GM18867 (cell line): ENCODE measurements at regions not wholly inside any gene's neighbourhood (a gene's known extent, or its start where the extent isn't known, plus 50 kb on each side); places are given as distances from the start of the nearest gene placed in this dataset.

ENCODE experiments used
- ATAC-seq: cut with Tn5 transposase; IDR thresholded peaks from one replicate; pipeline ENCODE4 v1.9.1; 2021; ENCODE audit warnings: mild to moderate bottlenecking, moderate library complexity; ENCODE audit not compliant: unreplicated experiment

DNA sequence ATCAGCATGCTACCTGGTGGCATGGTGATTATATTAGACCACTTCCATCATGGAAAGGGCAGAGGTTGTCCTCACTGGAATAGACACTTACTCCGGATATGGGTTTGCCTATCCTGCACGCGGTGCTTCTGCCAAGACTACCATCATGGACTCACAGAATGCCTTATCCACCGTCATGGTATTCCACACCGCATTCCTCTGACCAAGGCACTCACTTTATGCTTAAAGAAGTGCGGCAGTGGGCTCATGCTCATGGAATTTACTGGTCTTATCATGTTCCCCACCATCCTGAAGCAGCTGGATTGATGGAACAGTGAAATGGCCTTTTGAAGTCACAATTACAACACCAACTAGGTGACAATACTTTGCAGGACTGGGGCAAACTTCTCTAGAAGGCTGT is 109.2 kb upstream of the DRD2 start:
- ATAC-seq, result no peak

- ATAC-seq, result no peak
Measured at GRCh38 chr11:113581713-113582112, 106.5 kb upstream of the DRD2 start.

DNA sequence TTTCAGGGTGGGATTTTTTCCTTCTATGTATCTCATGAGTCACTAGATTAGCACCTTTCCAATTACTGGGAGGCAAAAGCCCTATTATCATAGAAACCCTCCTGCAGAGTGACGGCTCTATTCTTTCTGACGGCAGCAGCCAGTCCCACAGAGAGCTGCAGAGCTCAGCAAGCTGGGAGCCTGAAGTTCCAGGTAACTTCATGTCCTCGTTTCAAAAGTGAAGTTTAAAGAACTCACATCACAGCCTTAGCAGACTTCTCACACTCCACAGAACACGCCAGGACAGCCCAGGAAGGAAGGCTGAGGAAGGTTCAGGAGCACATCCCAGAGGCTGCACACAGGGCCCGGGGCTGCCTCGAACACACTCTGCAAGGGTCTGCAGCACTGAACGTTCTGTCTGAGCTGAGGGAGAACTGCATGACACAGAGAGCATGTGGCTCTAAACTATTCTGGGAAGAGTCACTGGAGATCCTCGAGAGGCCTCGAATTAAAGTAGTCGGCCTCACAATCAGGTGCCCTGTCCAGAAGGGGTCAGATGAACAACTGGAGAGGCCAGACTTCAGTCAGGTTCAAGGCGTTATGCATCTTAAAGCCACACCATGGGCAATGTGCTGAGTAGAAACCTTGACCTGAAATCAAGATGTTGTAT is 104.2 kb upstream of the DRD2 start:
- ATAC-seq, result no peak

DNA sequence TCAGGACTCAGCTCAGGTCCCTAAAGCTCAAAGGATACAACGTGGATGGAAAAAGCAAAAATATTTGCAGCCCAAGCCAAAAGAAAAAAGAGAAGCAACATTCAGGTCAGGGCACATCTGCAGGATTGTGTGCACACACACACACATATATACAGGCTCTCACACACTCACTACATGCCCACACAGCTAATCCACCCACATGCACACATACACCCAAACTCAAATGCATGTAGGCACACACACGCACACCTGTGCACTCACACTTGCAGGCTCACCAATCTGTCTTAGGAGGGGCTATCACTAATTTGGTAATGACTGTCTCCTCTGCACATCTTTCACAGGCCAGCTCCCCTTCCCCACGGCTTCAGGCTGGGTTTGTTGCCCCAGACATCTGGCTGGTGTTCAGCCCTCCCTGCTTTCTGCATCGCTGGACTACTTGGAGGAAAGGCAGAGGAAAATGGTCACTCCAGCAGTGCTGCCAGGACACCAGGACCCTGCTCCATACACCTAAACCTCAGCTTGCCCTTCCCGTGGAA is 103.6 kb upstream of the DRD2 start:
- no peak for ATAC-seq

DNA sequence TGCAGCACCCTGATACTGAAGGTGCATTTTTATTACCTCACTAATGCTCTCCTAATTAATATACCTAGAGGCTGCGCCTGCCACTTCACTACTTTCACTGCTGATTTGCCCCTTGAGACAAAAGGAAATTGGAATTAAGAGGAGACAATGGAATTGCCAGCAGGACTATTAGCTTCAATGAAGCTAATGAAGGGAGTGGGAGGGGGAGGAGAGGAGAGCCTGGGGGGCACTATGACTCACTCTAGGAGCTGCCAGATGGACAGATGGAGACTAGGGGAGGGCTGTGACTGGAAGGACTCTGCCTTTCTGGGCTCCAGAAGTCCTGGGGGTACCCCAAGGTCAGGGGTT is 102.8 kb upstream of the DRD2 start:
- ATAC-seq, result no peak

- ATAC-seq, result no peak
Measured at GRCh38 chr11:113577356-113578032, 102.3 kb upstream of the DRD2 start.

DNA sequence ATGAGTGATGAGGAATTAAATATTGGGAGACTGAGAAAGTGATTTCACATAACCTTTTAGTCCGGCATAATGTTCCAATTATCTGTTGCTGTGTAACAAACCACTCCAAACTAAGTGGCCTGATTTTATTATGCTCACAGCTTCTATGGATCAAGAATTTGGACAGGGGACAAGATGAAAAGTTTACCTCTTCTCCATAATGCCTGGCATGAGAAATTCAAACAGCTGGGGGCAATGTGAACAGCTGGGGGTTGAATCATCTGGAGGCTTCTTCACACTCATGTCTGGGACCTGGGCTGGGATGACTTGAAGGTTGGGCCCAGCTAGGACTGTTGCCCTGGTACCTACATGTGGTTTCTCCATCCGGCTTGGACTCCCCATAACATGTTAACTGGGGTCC is 99.4 kb upstream of the DRD2 start:
- no peak for ATAC-seq

- ATAC-seq, result no peak
Measured at GRCh38 chr11:113574171-113574570, 99.0 kb upstream of the DRD2 start.

DNA sequence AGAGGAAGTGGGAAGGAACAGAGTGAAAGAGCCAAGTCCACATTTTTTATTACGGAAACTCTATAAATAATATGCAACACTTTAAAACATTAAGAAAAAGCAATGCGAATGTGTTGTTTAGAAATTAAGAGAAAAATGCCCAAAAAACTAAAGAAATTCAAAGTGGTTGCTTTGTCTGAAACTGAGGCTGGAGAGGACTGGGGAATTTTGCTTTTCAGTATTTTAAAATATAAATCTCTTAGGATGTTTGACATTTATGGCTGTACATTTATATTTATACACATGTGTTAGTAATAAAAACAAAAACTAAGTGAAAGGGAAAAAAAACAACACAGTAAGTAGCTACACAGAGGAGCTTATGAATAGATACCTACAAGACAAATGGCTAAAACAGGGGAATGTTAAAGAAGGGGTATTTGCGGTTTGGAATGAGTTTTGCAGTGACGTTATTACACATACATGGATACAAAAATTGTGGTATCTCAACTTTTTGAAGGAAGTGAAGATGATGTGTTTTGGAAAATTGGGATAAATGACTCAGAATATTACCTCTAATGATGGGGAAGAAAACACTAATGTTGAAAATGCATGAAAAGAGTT is 97.0 kb upstream of the DRD2 start:
- no peak for ATAC-seq

DNA sequence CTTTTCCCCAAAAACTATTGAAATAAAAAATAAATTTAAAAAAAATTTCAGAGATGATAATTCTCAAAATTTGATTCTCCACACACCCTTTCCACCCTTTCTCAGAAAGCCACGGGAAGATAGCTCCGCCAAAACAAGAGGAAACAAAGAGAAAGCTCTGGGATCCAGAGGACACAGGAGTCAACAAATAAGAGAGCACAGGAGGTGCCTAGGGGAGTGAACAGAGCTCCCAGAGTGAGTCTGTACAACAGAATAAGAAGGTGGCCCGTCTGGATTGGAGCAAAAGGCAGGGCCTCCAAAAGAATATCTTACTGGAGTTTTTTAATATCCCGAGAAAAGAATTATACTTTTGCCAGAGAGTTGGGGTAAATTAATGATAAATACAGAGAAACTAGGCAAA is 96.3 kb upstream of the DRD2 start:
- no peak for ATAC-seq

DNA sequence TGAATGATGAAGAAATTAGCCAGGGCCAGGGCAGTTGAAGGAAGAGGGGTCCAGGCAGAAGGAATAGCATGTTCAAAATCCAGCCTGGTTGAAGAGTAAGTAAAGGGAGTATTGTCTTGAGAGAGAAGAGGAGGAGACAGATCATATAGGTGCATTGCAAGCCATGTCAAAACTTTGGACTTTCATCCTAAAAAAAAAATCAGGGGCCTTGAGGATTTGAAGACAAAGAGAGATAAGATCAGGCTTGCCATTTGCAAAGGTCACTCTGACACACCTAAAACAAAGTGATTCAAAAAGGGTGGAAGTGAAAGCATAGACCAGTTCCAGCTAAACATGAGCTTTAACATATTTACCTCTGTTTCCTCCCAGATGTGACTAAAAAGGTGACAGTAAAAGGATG is 95.7 kb upstream of the DRD2 start:
- no peak for ATAC-seq

GRCh38 chr11:113569391-113569790 is 94.2 kb upstream of the DRD2 start:
- no peak for ATAC-seq

DNA sequence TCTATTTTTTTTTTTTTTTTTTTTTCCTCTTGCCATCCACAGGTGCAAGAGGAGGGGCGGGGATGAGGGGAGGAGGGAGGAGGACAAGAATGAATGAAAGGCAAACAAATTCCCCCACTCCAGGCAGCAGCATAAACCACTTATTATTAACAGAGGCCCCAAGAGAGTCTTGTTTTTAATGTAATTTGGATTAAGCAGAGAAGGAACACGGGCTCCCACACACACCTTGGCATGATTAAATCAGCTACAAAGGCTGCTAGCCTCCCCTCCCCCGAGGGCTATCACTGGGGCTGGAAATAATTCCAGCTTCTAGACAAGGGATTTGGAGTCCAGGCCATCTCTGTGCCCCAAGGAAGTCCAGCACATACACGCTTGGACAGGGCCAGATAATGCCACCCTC is 93.4 kb upstream of the DRD2 start:
- no peak for ATAC-seq

GRCh38 chr11:113567867-113568544 is 92.8 kb upstream of the DRD2 start:
- no peak for ATAC-seq

GRCh38 chr11:113567097-113567496 is 91.9 kb upstream of the DRD2 start:
- ATAC-seq, result no peak

DNA sequence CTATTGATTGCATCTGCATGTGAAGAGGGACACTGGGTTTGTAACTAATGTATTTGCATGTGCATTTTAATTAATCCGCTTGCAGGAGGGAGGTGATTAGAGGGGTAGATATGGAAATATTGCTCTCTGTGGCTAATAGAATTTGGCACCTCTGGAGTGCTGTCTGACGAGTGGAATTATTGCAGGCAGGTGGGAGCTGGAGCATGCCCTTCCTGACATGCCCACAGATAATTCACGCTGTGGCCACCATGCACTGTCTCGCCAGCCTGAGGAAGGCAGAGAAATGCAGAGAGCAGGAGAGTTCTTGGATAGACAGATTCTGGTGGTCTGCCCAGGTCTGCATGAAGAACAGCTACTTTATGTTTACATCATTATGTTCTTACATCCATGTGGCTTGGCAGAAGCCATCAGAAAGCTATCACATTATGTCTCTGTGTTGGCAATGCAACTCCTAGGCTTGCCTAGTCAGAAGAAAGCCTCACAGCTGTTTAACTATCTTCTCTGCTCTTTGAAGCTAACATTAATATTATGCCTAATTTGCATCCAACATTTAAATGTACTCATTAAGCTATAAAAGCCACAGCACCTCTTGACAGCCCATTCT is 89.4 kb upstream of the DRD2 start:
- no peak for ATAC-seq

- no peak for ATAC-seq
Measured at GRCh38 chr11:113563766-113564526, 88.7 kb upstream of the DRD2 start.

DNA sequence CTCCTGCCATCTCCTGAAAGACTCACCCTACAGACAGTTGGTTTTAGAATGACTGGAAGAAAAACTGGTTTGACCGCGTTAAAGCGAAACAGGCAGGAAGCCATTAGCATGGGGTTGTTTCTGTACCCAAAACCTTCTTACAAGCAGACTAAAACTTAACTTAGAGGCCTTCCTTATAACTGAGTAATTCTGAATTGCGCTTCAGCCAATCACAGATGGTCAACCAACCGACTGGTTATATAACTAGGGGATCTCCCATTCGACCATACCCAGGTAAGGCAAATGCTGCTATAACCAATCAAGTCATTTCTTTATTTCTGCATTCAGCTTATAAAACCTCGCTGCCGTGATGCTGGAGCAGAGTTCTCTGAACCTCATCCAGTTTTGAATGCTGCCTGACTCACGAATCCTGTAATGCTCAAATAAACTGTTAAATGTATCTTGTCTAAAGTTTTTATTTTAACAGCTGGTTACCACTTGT is 87.8 kb upstream of the DRD2 start:
- no peak for ATAC-seq

GRCh38 chr11:113562576-113562975 is 87.4 kb upstream of the DRD2 start:
- no peak for ATAC-seq

- no peak for ATAC-seq
Measured at GRCh38 chr11:113557926-113558325, 82.7 kb upstream of the DRD2 start.

- no peak for ATAC-seq
Measured at GRCh38 chr11:113556036-113556435, 80.8 kb upstream of the DRD2 start.
